BE2C (cell line): ENCODE measurements at regions not wholly inside any gene's neighbourhood (a gene's known extent, or its start where the extent isn't known, plus 50 kb on each side); places are given as distances from the start of the nearest gene placed in this dataset.

ENCODE experiments used
- DNase-seq: peaks from one replicate; pipeline ENCODE4 v3.0.0-alpha.2; 2020
- H3K27me3 ChIP-seq: fragments of 250-450 bp; sonication (Bioruptor Pico); 2 replicates; pipeline ENCODE4 v1.5.1; 2020; ENCODE audit warnings: mild to moderate bottlenecking
- H3K36me3 ChIP-seq: fragments of 250-450 bp; sonication (Bioruptor Pico); 2 replicates; pipeline ENCODE4 v1.5.1; 2020; ENCODE audit warnings: mild to moderate bottlenecking
- H3K4me1 ChIP-seq: fragments of 250-450 bp; sonication (Bioruptor Pico); 2 replicates; pipeline ENCODE4 v1.5.1; 2020
- H3K4me3 ChIP-seq: 2 replicates; pipeline ENCODE4 v1.5.1; 2011; ENCODE audit warnings: low read depth, low read length
- H3K9me3 ChIP-seq: fragments of 250-450 bp; sonication (Bioruptor Pico); 2 replicates; pipeline ENCODE4 v1.5.1; 2020
- CTCF ChIP-seq: IDR thresholded peaks from 2 replicates; pipeline ENCODE4 v1.5.1; 2012; ENCODE audit warnings: mild to moderate bottlenecking, low read depth, low read length

- TF ChIP-seq CTCF: no peak
- DNase-seq: no peak
- Histone ChIP-seq H3K4me3 (no peak overlapping the region), H3K9me3 (no peaks in the 10 kb centered on the region), H3K4me1 (no peaks in the 10 kb centered on the region), H3K36me3 (no peaks in the 10 kb centered on the region), H3K27me3 (no peaks in the 10 kb centered on the region)
Measured at GRCh38 chr18:60319129-60319528, 53.4 kb downstream of the MC4R start.

- Histone ChIP-seq H3K4me3 (no peak overlapping the region), H3K27me3 (no peaks in the 10 kb centered on the region), H3K36me3 (no peaks in the 10 kb centered on the region), H3K4me1 (no peaks in the 10 kb centered on the region), H3K9me3 (no peaks in the 10 kb centered on the region)
- DNase-seq: no peak
- no peak for TF ChIP-seq CTCF
Measured at GRCh38 chr18:60311676-60312360, 60.8 kb downstream of the MC4R start.

- no peak for DNase-seq
- no peak for TF ChIP-seq CTCF
- H3K4me3 ChIP-seq: no peak overlapping the region
Measured at GRCh38 chr18:60295674-60296073, 76.9 kb downstream of the MC4R start.

GRCh38 chr18:60292186-60292585, 80.4 kb downstream of the MC4R start:
- Histone ChIP-seq H3K9me3 (no peaks in the 10 kb centered on the region), H3K27me3 (no peaks in the 10 kb centered on the region), H3K36me3 (no peaks in the 10 kb centered on the region), H3K4me3 (no peak overlapping the region), H3K4me1 (no peaks in the 10 kb centered on the region)
- no peak for TF ChIP-seq CTCF
- DNase-seq: peak; percentile 67

More at GRCh38 chr18:60295674-60296073, 76.9 kb downstream of the MC4R start:
- Histone ChIP-seq H3K9me3 (no peaks in the 10 kb centered on the region), H3K36me3 (no peaks in the 10 kb centered on the region), H3K27me3 (no peaks in the 10 kb centered on the region), H3K4me1 (no peaks in the 10 kb centered on the region)

- H3K9me3 ChIP-seq: no peaks in the 10 kb centered on the region
- H3K36me3 ChIP-seq: no peaks in the 10 kb centered on the region
- no peak overlapping the region for H3K4me3 ChIP-seq
- no peaks in the 10 kb centered on the region for H3K4me1 ChIP-seq
- no peak for DNase-seq
- TF ChIP-seq CTCF: no peak
- H3K27me3 ChIP-seq: no peaks in the 10 kb centered on the region
Measured at GRCh38 chr18:60279391-60279790, 93.2 kb downstream of the MC4R start.

- H3K9me3 ChIP-seq: no peaks in the 10 kb centered on the region
- DNase-seq: no peak
- H3K27me3 ChIP-seq: no peaks in the 10 kb centered on the region
- H3K4me3 ChIP-seq: no peak overlapping the region
- TF ChIP-seq CTCF: no peak
- no peaks in the 10 kb centered on the region for H3K36me3 ChIP-seq
- no peaks in the 10 kb centered on the region for H3K4me1 ChIP-seq
Measured at GRCh38 chr18:60277855-60278480, 94.6 kb downstream of the MC4R start.
